ENCODE measurements at regions not wholly inside any gene's neighbourhood (a gene's known extent, or its start where the extent isn't known, plus 50 kb on each side); places are given as distances from the start of the nearest gene placed in this dataset.

DNA sequence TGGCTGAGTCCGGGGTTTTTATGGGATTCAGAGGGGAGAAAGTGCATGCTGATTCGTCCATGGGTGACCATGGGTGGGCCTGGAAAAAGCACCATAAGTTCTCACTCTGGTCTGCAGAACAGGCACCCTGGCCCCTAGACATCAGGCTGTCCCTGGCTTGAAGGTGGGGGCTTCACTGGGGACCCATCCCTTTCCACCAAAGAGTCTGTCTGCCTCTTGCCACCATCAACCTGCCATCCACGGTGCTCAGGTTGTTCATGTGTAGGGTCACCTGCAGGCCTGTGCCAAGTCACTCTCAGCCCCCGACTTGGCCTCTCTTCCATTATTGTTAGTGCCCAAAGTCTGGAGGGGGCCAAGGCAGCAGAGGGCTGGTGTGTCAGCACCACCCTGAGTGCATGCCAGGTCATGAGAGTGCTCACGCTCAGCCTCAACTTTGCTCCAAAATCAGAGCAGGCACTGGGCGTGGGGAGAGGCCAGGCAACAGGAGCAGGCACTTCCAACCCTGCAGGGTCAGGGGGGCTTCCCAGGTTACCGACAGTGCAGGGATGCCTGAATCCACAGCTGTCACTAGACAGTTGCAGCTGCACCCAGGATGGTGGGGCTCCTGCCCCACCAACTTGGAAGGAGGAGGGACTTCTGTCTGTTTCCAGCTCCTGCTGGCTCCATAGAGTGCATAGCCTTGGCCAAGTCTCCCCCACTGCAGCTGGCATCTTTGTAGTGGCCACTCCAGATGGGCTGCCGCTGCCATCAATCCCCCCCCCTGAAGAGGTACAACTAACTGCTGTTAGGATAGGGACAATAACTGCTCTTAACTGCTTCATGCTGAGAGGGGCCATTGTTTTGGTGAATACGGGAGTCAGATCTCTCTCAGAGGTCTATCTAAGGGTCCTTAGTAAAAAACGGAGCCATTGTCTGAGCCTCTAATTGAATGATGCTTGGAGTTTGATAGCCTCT lies 209.3 kb downstream of the AKAIN1 start:
- Histone ChIP-seq H3K36me3 (no peaks in the 10 kb centered on the region), H3K9me3 (peaks cover 22% of the 10 kb centered on the region), H3K4me1 (no peaks in the 10 kb centered on the region), H3K27me3 (no peaks in the 10 kb centered on the region), H3K27ac (no peak overlapping the region), H3K4me3 (no peak overlapping the region)
- TF ChIP-seq EP300 (IDR thresholded peaks at IDR 0.05) (no peak), POLR2A (IDR thresholded peaks at IDR 0.05) (no peak), POLR2AphosphoS5 (IDR thresholded peaks at IDR 0.05) (no peak)
- TF ChIP-seq, protein P1, sequence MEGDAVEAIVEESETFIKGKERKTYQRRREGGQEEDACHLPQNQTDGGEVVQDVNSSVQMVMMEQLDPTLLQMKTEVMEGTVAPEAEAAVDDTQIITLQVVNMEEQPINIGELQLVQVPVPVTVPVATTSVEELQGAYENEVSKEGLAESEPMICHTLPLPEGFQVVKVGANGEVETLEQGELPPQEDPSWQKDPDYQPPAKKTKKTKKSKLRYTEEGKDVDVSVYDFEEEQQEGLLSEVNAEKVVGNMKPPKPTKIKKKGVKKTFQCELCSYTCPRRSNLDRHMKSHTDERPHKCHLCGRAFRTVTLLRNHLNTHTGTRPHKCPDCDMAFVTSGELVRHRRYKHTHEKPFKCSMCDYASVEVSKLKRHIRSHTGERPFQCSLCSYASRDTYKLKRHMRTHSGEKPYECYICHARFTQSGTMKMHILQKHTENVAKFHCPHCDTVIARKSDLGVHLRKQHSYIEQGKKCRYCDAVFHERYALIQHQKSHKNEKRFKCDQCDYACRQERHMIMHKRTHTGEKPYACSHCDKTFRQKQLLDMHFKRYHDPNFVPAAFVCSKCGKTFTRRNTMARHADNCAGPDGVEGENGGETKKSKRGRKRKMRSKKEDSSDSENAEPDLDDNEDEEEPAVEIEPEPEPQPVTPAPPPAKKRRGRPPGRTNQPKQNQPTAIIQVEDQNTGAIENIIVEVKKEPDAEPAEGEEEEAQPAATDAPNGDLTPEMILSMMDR (IDR thresholded peaks at IDR 0.05) = no peak
- no peak for DNase-seq (ENCODE audit: low spot score in 2 of 2)
- WGBS = 70% methylated on average over 7 of the region's 10 CpGs

DNA sequence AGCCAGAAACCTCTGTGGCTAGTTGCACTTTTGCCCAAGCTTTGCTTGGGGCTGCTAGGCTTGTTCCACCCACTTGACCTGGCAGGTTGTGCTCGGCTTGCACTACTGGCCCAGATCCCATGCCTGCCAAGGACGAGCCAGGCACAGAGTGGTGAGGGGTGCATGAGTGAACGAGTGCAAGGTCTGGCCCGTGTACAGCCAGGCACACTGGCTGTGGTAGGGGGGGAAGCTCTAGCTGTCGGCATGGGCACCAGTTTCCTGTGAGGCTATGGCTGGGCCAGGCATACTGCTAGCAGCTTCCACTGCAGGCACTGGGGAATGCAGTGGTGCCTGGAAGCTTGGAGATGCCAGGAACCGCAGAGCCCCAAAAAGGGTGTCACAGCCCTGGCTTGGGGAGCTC lies 210.4 kb downstream of the AKAIN1 start:
- TF ChIP-seq, protein P1 (IDR thresholded peaks at IDR 0.05) = no peak
- no peak for TF ChIP-seq EP300 (IDR thresholded peaks at IDR 0.05)
- TF ChIP-seq POLR2A (IDR thresholded peaks at IDR 0.05) = no peak
- TF ChIP-seq POLR2AphosphoS5 (IDR thresholded peaks at IDR 0.05) = no peak
- Histone ChIP-seq H3K9me3 (peaks cover 16% of the 10 kb centered on the region), H3K4me1 (no peaks in the 10 kb centered on the region), H3K27ac (no peak overlapping the region), H3K36me3 (no peaks in the 10 kb centered on the region), H3K4me3 (no peak overlapping the region), H3K27me3 (no peaks in the 10 kb centered on the region)
- no peak for DNase-seq (ENCODE audit: low spot score in 2 of 2)
- 70% methylated on average over 6 of the region's 6 CpGs for WGBS

DNA sequence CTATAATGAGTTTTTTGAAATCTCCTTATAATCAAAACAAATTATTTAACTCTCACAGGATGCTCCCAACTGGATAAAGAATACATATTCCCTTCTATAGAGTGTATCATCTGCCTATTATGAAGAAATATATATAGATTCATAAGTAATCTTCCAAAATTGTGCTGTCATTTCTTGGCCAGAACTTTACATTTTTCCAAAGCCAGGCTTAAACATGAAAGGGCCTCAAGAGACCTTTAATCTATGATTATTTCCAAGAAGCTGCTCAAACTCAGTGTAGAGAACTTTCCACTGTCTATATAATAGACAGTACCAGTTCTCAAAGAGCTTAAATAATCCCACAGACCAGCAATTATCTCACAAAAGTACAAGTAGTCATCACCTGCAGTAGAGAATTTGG lies 211.0 kb downstream of the AKAIN1 start:
- Histone ChIP-seq H3K4me1 (no peaks in the 10 kb centered on the region), H3K27ac (no peak overlapping the region), H3K36me3 (no peaks in the 10 kb centered on the region), H3K4me3 (no peak overlapping the region), H3K27me3 (no peaks in the 10 kb centered on the region), H3K9me3 (peaks cover 16% of the 10 kb centered on the region)
- DNase-seq (ENCODE audit: low spot score in 2 of 2) = no peak
- TF ChIP-seq POLR2AphosphoS5 (IDR thresholded peaks at IDR 0.05) (no peak), EP300 (IDR thresholded peaks at IDR 0.05) (no peak), POLR2A (IDR thresholded peaks at IDR 0.05) (no peak)
- TF ChIP-seq, protein P1 (IDR thresholded peaks at IDR 0.05) = no peak

DNA sequence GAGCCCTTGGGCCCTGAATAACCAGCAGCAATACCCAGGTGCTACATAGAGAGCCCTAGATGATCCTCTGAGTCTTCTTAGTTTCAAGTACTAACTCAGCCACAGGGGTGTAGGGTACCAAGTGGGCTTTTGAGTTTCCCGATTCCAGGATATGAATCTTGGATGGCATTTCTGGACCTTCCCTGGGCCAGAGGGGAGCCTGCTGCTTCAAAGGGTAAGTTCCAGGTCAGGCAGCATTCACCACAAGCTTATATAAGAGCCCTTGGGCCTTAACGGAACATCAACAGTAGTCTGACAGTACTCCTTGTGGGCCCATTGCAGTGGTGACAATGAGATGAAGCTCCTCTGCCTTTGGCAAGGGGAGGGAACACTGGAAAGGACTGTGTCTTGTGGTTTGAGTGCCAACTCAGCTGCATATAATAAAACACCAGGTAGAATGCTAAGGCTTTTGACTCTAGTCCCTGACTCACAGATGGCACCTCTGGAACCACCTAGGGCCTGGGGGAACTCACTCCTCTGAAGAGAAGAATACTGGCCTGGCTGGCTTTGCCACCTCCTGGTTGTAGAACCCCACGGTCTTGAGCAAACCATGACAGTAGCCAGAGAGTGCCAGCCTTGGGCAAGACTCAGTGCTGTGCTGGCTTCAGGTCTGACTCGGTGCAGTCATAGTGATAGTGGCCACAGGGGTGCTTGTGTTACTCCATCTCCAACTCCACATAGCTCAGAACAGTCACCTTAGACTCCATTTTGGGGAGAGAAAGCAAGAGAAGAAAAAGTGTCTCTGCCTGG lies 235.7 kb downstream of the AKAIN1 start:
- no peak overlapping the region for H3K27ac ChIP-seq
- TF ChIP-seq EP300 (IDR thresholded peaks at IDR 0.05) (no peak), POLR2A (IDR thresholded peaks at IDR 0.05) (no peak), POLR2AphosphoS5 (IDR thresholded peaks at IDR 0.05) (no peak)
- DNase-seq (ENCODE audit: low spot score in 2 of 2) = no peak
- no peaks in the 10 kb centered on the region for H3K4me1 ChIP-seq
- H3K9me3 ChIP-seq = peaks cover 6% of the 10 kb centered on the region
- no peaks in the 10 kb centered on the region for H3K36me3 ChIP-seq
- H3K27me3 ChIP-seq = no peaks in the 10 kb centered on the region
- 95% methylated on average over 2 of the region's 4 CpGs for WGBS
- H3K4me3 ChIP-seq = no peak overlapping the region

DNA sequence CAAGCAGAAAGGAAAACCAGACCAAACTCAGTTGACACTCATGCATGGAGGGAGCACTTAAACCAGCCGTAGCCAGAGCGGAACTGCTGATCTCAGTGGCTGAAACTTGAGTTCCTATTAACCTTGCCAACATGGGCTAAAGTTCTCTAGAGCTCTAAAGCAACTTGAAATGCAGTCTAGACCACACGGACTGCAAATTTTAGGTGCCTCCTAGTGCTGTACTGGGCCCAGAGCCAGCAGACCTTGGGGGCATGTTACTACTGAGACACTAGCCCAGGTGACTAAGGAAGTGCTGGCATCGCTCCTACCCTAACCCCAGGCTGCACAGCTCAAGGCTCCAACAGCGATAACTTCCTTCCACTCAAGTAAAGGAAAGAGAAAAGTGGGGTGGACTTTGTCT lies 236.5 kb downstream of the AKAIN1 start:
- Histone ChIP-seq H3K9me3 (peaks cover 6% of the 10 kb centered on the region), H3K27ac (no peak overlapping the region), H3K4me1 (no peaks in the 10 kb centered on the region), H3K27me3 (no peaks in the 10 kb centered on the region), H3K4me3 (no peak overlapping the region), H3K36me3 (no peaks in the 10 kb centered on the region)
- no peak for DNase-seq (ENCODE audit: low spot score in 2 of 2)
- TF ChIP-seq, protein P1 (IDR thresholded peaks at IDR 0.05) = no peak
- TF ChIP-seq POLR2A (IDR thresholded peaks at IDR 0.05) (no peak), POLR2AphosphoS5 (IDR thresholded peaks at IDR 0.05) (no peak), EP300 (IDR thresholded peaks at IDR 0.05) (no peak)
- WGBS = 52% methylated on average over 2 of the region's 5 CpGs

Data from suprapubic skin (tissue), 4 donors.